GM19351 (cell line): ENCODE measurements at regions not wholly inside any gene's neighbourhood (a gene's known extent, or its start where the extent isn't known, plus 50 kb on each side); places are given as distances from the start of the nearest gene placed in this dataset.

Experiments used
- ATAC-seq: cut with Tn5 transposase; IDR thresholded peaks from one replicate; pipeline ENCODE4 v1.9.1; 2021; ENCODE audit warnings: mild to moderate bottlenecking, moderate library complexity; ENCODE audit not compliant: unreplicated experiment

DNA sequence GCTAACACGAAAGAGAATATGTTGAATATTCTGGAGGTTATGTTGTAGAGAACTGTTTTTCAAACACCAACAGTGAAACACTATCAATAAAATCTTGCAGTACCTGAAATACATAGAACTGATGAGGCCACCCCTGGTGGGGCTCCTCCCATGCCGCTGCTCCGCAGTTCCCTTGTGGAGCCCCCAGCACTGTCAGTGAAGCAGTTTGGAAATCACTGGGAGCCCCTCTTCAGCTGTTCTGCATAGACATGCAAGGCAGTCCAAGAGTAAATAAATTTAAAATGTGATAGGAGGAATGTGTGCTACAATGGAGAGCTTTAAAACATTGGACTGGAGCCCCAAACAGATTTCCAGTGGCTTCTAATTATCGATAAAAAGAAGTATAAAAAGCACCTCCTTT, 189.4 kb downstream of the FNDC1 start:
- ATAC-seq, result no peak

DNA sequence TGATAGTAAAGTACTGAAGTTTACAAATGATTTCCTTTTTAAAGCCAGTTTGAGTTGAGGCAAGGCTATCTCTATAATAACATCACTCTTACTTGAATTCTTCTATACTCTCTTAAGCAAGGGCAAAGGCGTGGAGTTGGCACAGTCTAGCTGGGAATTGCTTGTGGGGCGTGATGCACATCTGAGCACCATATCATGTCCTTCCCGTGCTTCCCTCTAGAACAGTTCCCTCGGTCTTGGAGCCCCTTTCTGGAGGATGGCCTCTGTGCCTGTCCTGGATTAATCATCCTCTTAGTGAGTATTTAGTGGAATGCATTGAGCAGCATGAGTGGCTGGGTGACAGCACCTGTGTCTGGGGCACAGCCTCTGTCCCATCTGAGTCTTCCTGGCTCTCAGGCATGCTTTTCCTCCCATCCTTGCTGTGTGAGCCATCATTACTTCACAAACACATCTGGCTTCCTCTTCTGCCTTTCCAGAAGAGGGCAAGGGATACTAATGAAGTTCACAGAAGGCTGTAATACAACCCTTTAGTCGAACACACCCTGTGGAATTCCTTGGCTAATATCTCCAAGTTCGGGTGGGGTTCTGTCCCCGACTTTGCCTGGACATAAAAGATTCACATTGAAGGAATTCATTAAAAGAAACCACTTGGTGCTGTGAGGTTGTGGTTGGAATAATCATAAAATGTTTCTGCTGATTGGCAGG, 188.2 kb downstream of the FNDC1 start:
- ATAC-seq, result no peak

GRCh38 chr6:159353193-159353592, 184.0 kb downstream of the FNDC1 start:
- ATAC-seq, result no peak

GRCh38 chr6:159351707-159352106, 182.5 kb downstream of the FNDC1 start:
- no peak for ATAC-seq

- ATAC-seq, result no peak
These were observed 180.7 kb downstream of the FNDC1 start for GRCh38 chr6:159349915-159350314.

GRCh38 chr6:159343709-159344108, 174.5 kb downstream of the FNDC1 start:
- no peak for ATAC-seq

GRCh38 chr6:159342146-159342545, 172.9 kb downstream of the FNDC1 start:
- ATAC-seq, result no peak

- no peak for ATAC-seq
These were observed 164.9 kb downstream of the FNDC1 start for GRCh38 chr6:159334068-159334467.

DNA sequence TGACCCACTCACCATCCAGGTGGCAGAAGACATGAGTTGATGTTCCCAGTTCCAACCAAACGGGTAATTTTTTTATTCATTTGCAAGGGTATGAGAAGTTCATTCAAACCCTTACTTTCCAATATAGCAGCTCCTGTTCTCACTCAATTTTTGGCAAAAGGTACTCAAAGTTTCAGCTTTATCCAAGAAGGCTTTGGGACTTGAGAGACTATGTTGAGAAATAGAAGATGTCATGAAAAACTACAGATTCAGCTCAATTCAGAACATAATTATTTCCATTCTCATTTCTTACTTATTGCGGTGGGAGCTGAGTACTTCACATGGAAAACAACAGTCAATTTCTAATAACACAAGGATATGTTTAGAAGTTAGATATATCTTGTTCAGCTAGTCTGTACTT, 162.3 kb downstream of the FNDC1 start:
- ATAC-seq, result no peak

DNA sequence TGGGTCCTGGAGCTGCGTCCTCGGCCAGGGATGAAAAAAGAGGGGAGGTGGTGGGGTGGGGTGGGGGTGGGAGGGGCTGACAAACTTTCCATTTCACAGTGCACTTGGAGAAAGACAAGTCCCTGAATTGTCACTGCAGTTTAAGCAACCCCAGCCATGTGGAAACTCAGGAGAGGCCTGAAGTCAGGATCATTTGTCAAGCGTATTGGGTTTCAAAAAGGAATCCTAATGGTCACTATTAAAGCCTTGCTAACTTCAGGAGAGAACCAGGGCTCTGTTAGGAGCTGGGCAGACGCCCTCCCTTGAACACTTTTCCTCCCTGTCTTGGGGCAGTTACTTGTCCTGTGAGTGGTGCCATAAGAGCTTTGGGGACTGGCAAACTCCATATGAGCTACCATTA, 159.9 kb downstream of the FNDC1 start:
- ATAC-seq, result no peak

DNA sequence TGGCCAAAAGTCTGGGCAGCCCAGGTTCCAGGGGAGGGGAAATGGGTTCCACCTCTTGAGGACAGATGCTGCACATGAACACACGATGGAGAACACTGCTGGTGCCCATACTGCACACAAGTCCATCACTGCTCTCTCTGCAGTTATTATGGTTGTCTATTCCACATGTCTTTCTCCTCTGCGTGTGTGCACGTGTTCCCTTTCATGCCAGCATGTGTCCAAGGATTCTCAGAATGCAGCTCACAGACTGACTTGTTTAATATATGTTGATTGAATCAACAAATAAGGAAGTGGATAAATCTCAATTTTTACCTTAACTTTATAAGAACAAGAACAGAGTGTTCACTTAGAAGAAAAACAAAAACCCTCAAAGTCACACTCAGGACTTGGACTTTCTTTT, 158.9 kb downstream of the FNDC1 start:
- ATAC-seq, result no peak

DNA sequence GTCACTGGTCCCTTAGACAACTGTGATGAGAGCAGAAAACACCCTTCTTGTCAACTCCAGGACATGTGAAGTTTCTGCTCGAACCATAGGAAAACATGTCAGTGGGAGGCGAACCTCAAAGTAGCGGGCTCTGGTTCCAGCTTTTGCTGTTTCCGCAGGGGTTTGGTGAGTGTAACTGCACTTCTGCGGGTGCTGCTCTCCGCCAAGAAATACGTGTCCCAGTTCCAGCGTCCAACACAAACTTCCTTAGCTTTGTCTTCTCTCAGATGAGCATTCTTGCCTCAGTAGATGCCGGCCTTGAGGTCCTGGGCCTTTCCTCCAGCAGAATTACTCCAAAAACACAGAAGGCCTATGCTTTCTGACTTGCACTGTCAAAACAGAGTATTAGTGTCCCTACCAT, 156.3 kb downstream of the FNDC1 start:
- ATAC-seq, result no peak

DNA sequence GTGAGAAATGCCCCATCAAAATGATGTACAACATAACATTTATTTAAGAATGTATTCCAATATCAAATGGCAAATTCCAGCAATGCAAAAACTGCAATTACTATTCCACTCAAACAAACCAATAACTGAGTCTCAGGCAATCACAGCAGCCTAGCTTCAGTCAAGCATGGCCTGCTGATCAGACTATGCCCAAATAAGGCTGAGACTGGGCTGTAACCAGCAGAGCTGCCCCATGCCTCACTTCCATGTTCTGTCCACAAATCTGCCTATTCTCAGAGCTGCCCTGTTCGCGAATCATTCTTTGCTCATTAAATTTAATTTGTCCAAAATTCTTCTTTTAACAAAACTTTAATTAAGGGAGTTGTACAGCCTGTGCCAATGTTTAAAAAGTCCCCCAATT, 155.4 kb downstream of the FNDC1 start:
- ATAC-seq, result no peak
